Panc1 (cell line): ENCODE measurements at regions not wholly inside any gene's neighbourhood (a gene's known extent, or its start where the extent isn't known, plus 50 kb on each side); places are given as distances from the start of the nearest gene placed in this dataset.

Source experiments
- POLR2AphosphoS5 ChIP-seq: IDR thresholded peaks from 2 replicates; pipeline ENCODE4 v1.6.1; 2012; ENCODE audit warnings: mild to moderate bottlenecking, low read depth, low read length, moderate library complexity
- SIN3A ChIP-seq: IDR thresholded peaks from 2 replicates; pipeline ENCODE4 v1.6.1; 2012; ENCODE audit warnings: low read depth, mild to moderate bottlenecking, low read length, moderate library complexity, borderline replicate concordance; ENCODE audit not compliant: insufficient read depth
- TCF7L2 ChIP-seq: IDR thresholded peaks from 2 replicates; pipeline ENCODE4 v1.6.1; 2011; ENCODE audit warnings: mild to moderate bottlenecking, low read depth, low read length, inconsistent platforms
- TF ChIP-seq, protein P1 (sequence below), 2 experiments: IDR thresholded peaks; 2 replicates each; pipeline ENCODE4 v1.6.1; 2011 to 2012; ENCODE audit warnings: low read depth in 2 of 2, control low read depth in 1 of 2, low read length in 1 of 2, mild to moderate bottlenecking in 1 of 2, moderate library complexity in 1 of 2; ENCODE audit not compliant: insufficient read depth in 1 of 2
- TF ChIP-seq, protein P2 (sequence below): fragments of 450-650 bp; IDR thresholded peaks from 2 replicates; pipeline ENCODE4 v1.5.1; 2017; ENCODE audit warnings: mild to moderate bottlenecking

DNA sequence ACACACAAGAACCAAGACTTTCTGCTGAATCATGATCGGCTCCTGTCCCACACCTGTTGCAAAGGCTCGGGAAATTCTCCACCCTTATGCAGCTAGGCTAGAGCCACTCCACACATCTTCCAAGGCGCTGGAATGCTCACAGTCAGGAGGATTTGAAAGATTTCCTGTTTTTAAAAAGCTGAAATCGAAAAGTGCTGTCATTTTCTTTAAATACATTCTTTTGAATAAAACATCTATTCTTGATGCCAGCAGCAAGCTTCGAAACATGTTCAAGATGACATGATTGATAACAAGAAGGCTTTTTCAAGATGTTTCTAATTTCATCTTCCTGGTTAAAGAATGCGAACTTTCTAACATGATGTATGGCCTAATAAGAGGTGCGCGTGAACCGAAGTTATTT, 219.7 kb upstream of the CDH5 start:
- TF ChIP-seq, protein P1, sequence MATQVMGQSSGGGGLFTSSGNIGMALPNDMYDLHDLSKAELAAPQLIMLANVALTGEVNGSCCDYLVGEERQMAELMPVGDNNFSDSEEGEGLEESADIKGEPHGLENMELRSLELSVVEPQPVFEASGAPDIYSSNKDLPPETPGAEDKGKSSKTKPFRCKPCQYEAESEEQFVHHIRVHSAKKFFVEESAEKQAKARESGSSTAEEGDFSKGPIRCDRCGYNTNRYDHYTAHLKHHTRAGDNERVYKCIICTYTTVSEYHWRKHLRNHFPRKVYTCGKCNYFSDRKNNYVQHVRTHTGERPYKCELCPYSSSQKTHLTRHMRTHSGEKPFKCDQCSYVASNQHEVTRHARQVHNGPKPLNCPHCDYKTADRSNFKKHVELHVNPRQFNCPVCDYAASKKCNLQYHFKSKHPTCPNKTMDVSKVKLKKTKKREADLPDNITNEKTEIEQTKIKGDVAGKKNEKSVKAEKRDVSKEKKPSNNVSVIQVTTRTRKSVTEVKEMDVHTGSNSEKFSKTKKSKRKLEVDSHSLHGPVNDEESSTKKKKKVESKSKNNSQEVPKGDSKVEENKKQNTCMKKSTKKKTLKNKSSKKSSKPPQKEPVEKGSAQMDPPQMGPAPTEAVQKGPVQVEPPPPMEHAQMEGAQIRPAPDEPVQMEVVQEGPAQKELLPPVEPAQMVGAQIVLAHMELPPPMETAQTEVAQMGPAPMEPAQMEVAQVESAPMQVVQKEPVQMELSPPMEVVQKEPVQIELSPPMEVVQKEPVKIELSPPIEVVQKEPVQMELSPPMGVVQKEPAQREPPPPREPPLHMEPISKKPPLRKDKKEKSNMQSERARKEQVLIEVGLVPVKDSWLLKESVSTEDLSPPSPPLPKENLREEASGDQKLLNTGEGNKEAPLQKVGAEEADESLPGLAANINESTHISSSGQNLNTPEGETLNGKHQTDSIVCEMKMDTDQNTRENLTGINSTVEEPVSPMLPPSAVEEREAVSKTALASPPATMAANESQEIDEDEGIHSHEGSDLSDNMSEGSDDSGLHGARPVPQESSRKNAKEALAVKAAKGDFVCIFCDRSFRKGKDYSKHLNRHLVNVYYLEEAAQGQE (IDR thresholded peaks at IDR 0.05; ENCODE audit: insufficient read depth in 1 of 2, low read depth in 2 of 2, low read length in 1 of 2): no peak
- TF ChIP-seq, protein P2, sequence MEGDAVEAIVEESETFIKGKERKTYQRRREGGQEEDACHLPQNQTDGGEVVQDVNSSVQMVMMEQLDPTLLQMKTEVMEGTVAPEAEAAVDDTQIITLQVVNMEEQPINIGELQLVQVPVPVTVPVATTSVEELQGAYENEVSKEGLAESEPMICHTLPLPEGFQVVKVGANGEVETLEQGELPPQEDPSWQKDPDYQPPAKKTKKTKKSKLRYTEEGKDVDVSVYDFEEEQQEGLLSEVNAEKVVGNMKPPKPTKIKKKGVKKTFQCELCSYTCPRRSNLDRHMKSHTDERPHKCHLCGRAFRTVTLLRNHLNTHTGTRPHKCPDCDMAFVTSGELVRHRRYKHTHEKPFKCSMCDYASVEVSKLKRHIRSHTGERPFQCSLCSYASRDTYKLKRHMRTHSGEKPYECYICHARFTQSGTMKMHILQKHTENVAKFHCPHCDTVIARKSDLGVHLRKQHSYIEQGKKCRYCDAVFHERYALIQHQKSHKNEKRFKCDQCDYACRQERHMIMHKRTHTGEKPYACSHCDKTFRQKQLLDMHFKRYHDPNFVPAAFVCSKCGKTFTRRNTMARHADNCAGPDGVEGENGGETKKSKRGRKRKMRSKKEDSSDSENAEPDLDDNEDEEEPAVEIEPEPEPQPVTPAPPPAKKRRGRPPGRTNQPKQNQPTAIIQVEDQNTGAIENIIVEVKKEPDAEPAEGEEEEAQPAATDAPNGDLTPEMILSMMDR: no peak
- TF ChIP-seq POLR2AphosphoS5: no peak
- TF ChIP-seq TCF7L2: no peak
- TF ChIP-seq SIN3A: no peak
